ENCODE measurements at regions not wholly inside any gene's neighbourhood (a gene's known extent, or its start where the extent isn't known, plus 50 kb on each side); places are given as distances from the start of the nearest gene placed in this dataset.
"Not testable (repeated sequence)": the region's sequence is repeated elsewhere in the genome, so short reads cannot be mapped to it uniquely, and the experiment has no call there.

DNA sequence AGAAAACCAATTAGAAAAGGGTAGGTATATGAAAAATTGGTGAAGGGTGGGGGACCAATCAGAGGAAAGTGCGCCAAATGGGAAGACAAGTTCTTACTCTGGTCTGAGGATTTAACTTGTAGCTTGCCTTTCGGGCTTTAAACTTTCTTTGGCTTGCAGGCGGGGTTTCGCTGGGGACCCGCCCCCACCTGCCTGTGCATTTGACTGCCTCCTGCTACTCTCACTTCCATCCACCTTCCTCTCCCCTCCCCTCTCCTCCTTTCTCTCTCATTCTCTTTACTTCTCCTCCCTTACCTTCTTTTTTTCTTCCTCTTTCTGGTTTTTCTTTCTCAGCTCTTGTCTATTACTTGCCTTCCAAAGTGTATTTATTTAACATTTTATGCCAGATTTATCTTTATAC is 278.8 kb downstream of the DNAJB9 start:
- H3K36me3 Mint-ChIP-seq, result no peaks in the 10 kb centered on the region
- peaks cover 0 to 4% (median 0%) of the 10 kb centered on the region in 7 donors for H3K9me3 Mint-ChIP-seq
- peak overlapping the region in 1 of 6 donors; percentile 10 for H3K27ac Mint-ChIP-seq
- ATAC-seq (ENCODE audit: low read depth in 2 of 2), result no peak
- no peak for DNase-seq
- H3K27me3 Mint-ChIP-seq, result peaks cover 0 to 5% (median 0%) of the 10 kb centered on the region in 3 donors
- no peak overlapping the region for H3K4me3 Mint-ChIP-seq
- H3K4me1 Mint-ChIP-seq, result no peaks in the 10 kb centered on the region

DNA sequence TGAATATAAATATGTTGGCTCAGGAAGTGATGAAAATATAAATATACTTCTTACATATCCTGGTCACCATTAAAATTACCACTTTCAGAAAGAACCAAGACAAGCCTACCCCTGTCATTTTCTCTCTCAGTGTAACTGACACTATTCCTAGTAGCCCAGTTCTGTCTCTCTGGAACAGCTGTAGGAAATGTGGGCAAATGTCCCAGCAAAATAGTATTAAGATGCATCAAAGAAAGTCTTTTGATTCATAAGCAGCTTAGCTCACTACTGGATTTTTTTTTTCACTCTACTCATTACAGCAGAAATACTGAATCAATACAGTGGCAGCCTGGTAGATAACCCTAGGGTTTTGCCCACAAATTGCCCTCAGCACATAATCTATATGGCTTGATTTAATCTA is 290.9 kb downstream of the DNAJB9 start:
- no peaks in the 10 kb centered on the region for H3K36me3 Mint-ChIP-seq

DNA sequence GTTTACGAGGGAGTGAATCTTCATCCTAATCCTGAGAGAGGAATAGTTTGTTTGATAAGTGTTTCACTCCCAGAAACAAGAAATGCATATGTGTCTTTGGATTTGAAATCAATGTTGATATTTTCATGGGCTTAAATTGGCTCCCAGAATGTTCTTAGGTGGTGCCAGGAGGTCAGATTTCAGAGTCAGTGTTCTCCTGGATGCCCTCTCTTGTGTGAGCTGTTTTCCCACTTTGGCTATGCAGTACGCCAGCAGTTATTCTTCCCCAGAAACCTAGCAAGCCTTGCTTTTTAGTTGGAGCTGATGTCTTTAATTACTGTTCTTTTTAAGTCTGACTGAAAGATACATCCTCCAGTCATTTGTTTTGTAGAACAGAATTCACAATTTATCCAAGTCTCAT is 291.4 kb downstream of the DNAJB9 start:
- Mint-ChIP-seq H3K27ac (no peak overlapping the region), H3K27me3 (no peaks in the 10 kb centered on the region), H3K9me3 (peaks cover 0 to 14% (median 6%) of the 10 kb centered on the region in 7 donors), H3K4me3 (no peak overlapping the region), H3K4me1 (no peaks in the 10 kb centered on the region), H3K36me3 (no peaks in the 10 kb centered on the region)
- DNase-seq (no peak), ATAC-seq (ENCODE audit: low read depth in 2 of 2) (no peak)

More for the DNA sequence above, 290.9 kb downstream of the DNAJB9 start:
- H3K4me3 Mint-ChIP-seq, result no peak overlapping the region
- ATAC-seq (ENCODE audit: low read depth in 2 of 2) (no peak), DNase-seq (no peak)
- no peaks in the 10 kb centered on the region for H3K4me1 Mint-ChIP-seq
- H3K27ac Mint-ChIP-seq, result no peak overlapping the region
- H3K9me3 Mint-ChIP-seq, result peaks cover 0 to 14% (median 6%) of the 10 kb centered on the region in 7 donors
- no peaks in the 10 kb centered on the region for H3K27me3 Mint-ChIP-seq

DNA sequence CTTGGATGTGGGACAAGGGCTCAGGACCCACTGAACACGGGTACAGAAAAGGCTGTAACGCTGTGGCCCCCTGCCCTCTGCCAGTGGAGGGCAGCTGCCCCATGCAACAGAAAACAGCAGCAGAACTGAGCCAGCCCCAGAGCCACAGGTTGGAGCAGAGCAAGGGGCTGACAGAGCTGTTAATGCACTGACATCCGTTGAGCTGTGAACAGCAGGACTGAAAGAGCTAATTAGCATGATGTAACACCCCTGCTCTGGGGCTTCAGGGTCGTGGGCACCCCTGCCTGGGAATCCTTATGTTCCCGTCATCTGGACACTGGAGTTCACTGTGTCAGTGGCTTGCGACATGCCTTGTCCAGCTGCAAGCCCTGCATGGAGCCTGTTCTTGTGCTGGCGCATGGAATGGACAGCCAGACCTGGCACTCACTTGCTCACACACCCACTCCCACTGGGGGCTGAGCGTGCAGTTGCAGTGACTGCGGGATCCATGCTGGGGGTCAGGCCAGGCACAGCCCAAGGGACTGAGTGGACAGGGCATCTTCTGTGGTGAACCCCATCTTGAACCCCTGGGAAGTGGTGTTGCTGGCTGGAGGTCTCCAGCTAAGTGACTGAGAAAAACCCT is 293.7 kb downstream of the DNAJB9 start:
- DNase-seq (no peak), ATAC-seq (ENCODE audit: low read depth in 2 of 2) (no peak)
- H3K4me3 Mint-ChIP-seq, result no peak overlapping the region
- H3K27ac Mint-ChIP-seq, result no peak overlapping the region
- H3K9me3 Mint-ChIP-seq, result peaks cover 0 to 10% (median 4%) of the 10 kb centered on the region in 7 donors
- no peaks in the 10 kb centered on the region for H3K4me1 Mint-ChIP-seq
- no peaks in the 10 kb centered on the region for H3K27me3 Mint-ChIP-seq
- H3K36me3 Mint-ChIP-seq, result no peaks in the 10 kb centered on the region

DNA sequence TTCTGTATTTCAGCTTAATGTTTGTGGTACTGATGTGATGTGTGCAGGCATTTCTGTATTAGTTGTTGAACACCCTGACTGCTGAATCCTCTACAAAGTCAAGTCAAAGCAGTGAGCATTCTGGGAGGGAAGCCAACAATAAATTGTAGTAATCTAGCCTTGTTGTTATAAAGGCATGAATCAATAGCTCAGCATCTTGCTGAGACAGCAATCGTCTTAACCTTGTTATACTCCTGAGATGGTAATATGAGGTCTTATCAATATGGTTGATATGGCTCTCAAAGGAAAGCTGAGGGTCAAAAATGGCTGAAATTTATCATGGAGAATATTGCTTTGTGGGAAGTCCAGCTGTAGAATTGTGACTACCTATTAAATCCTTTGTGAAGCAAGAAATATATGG is 299.4 kb downstream of the DNAJB9 start:
- DNase-seq (no peak), ATAC-seq (ENCODE audit: low read depth in 2 of 2) (no peak)
- no peaks in the 10 kb centered on the region for H3K27me3 Mint-ChIP-seq
- no peaks in the 10 kb centered on the region for H3K36me3 Mint-ChIP-seq
- H3K27ac Mint-ChIP-seq, result no peak overlapping the region
- H3K9me3 Mint-ChIP-seq, result peaks cover 2 to 15% (median 7%) of the 10 kb centered on the region in 7 donors
- no peaks in the 10 kb centered on the region for H3K4me1 Mint-ChIP-seq
- no peak overlapping the region for H3K4me3 Mint-ChIP-seq

DNA sequence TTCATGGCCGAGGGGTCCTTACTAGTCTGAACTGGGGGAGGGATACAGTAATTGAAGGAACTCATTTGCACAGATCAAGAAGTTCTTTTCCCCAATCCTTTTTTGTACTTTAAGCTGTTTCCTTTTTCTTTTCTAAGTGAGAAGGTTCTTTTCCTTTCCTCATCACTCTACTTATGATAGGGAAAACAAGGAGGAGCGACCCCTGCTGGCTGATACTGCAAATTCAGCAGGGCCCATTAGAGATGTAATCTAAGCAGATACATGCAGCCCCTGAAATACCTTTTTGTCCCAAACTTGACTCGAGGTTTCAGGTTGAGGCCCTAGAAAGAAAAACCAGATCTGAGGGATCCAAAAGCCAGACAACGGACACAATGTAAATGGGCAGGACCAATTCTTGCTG is 305.5 kb downstream of the DNAJB9 start:
- no peak overlapping the region for H3K4me3 Mint-ChIP-seq
- H3K27me3 Mint-ChIP-seq, result no peaks in the 10 kb centered on the region
- DNase-seq (no peak), ATAC-seq (ENCODE audit: low read depth in 2 of 2) (no peak)
- H3K36me3 Mint-ChIP-seq, result no peaks in the 10 kb centered on the region
- H3K4me1 Mint-ChIP-seq, result no peaks in the 10 kb centered on the region
- H3K9me3 Mint-ChIP-seq, result peaks cover 0 to 32% (median 12%) of the 10 kb centered on the region in 7 donors
- H3K27ac Mint-ChIP-seq, result no peak overlapping the region

DNA sequence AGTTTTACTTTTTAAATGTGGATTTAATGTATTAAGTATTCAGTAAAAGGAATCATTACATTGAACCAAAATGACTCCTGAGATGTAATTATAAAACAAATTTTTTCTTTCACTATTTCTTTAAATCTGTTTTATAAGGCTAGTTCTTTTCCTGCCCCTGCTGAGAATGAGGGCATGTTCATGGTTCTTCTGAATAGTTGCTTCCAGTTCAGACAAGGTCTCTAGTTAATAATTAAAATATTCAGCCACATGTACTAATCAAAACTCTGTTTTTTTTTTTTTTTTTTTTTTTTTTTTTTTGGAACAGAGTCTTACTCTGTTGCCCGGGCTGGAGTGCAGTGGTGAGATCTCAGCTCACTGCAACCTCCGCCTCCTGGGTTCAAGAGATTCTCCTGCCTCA is 321.2 kb downstream of the DNAJB9 start:
- DNase-seq, result no peak
- H3K9me3 Mint-ChIP-seq, result peaks cover 0 to 10% (median 5%) of the 10 kb centered on the region in 7 donors
- H3K27me3 Mint-ChIP-seq, result no peaks in the 10 kb centered on the region
- H3K4me3 Mint-ChIP-seq, result no peak overlapping the region
- H3K4me1 Mint-ChIP-seq, result no peaks in the 10 kb centered on the region
- H3K27ac Mint-ChIP-seq, result no peak overlapping the region
- no peaks in the 10 kb centered on the region for H3K36me3 Mint-ChIP-seq
- ATAC-seq (ENCODE audit: low read depth in 2 of 2), result no peak

DNA sequence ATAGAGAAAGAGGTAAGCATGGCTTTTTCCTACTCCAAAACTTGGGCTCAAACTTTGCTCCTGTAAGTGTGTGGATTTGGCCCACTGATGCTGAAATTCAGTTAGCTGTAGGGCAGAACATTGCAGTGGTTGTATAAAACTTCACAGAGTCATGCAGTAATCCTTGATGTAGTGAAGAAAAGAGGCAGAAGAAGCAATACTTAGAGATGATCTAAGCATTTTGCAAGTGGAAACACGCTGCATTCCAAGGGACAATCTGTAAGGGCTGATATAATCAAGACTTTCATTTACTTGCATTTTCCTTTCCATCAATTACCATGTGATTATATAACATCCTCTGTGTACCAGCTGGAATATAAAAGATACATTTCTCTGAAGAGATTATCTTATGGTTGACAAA is 338.8 kb downstream of the DNAJB9 start:
- no peak for ATAC-seq (ENCODE audit: low read depth in 2 of 2)
- no peak for DNase-seq
- H3K4me3 Mint-ChIP-seq, result no peak overlapping the region
- H3K27me3 Mint-ChIP-seq, result no peaks in the 10 kb centered on the region
- no peak overlapping the region for H3K27ac Mint-ChIP-seq
- H3K9me3 Mint-ChIP-seq, result peaks cover 0 to 2% (median 0%) of the 10 kb centered on the region in 7 donors
- no peaks in the 10 kb centered on the region for H3K4me1 Mint-ChIP-seq
- no peaks in the 10 kb centered on the region for H3K36me3 Mint-ChIP-seq

DNA sequence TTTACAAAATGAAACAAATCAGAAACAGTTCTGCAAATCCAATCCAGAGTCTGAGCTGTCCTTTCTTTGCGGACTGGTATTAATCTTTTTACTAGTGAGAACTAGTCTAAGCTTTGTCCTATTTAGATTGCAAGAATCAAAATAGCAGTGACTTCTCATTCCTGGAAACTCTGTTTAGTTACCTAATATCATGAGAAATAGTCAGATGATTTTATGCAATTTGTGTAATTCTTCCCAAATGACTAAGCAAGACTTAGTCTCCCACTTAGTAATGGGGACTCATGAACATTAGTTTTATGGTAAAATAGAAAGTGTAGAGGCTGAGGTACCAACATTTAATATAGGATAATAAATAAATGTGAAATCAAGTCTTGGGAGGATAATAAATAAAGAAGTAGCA is 341.3 kb downstream of the DNAJB9 start:
- Mint-ChIP-seq H3K27ac (no peak overlapping the region), H3K9me3 (peaks cover 3 to 15% (median 9%) of the 10 kb centered on the region in 7 donors), H3K36me3 (no peaks in the 10 kb centered on the region), H3K4me3 (no peak overlapping the region), H3K27me3 (no peaks in the 10 kb centered on the region), H3K4me1 (no peaks in the 10 kb centered on the region)
- DNase-seq (no peak), ATAC-seq (ENCODE audit: low read depth in 2 of 2) (no peak)

DNA sequence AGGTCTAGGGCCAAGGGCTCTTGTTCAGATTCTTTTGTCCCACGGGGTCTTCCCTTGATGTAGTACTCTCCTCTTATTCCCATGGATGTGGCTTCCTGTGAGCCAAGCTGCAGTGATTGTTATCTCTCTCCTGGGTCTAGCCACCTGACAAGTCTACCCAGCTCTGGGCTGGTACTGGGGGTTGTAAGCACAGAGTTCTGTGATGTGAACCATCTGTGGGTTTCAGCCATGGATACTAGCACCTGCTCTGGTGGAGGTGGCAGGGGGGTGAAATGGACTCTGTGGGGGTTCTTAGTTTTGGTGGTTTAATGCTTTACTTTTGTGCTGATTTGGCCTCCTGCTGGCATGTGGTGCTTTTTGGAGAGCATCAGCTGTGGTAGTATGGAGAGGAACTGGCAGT is 350.8 kb downstream of the DNAJB9 start:
- H3K27me3 Mint-ChIP-seq, result no peaks in the 10 kb centered on the region
- no peak for DNase-seq
- H3K9me3 Mint-ChIP-seq, result peaks cover 8 to 63% (median 27%) of the 10 kb centered on the region in 7 donors
- no peaks in the 10 kb centered on the region for H3K36me3 Mint-ChIP-seq
- no peaks in the 10 kb centered on the region for H3K4me1 Mint-ChIP-seq
- ATAC-seq (ENCODE audit: low read depth in 2 of 2), result no peak
- no peak overlapping the region for H3K27ac Mint-ChIP-seq
- no peak overlapping the region for H3K4me3 Mint-ChIP-seq

DNA sequence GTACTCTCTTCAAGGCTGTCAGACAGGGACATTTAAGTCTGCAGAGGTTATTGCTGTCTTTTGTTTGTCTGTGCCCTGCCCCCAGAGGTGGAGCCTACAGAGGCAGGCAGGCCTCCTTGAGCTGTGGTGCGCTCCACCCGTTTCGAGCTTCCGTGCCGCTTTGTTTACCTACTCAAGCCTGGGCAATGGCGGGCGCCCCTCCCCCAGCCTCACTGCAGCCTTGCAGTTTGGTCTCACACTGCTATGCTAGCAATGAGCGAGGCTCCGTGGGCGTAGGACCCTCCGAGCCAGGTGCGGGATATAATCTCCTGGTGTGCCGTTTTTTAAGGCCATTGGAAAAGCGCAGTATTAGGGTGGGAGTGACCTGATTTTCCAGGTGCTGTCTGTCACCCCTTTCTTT is 373.4 kb downstream of the DNAJB9 start:
- DNase-seq, result not testable (repeated sequence)

DNA sequence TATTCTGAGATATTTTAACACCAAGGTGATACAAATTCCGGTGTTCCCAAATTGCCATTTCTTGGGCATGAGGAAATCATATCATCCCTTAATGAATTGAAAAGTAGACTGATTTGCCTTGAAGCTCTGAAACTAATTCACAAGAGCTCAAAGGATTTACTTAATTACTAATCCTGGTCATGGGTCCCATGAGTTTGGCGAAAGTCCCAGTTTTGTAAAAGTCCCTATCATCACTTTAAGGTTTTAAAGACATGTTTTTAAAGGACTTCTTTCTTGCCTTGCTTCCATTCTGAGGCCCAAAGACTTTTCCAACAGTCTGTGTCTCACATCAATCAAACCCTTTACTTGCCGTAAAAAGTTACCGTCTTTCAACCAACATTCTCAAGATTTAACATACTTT is 377.9 kb downstream of the DNAJB9 start:
- ATAC-seq (ENCODE audit: low read depth in 2 of 2) (no peak), DNase-seq (no peak)
- Mint-ChIP-seq H3K4me1 (no peaks in the 10 kb centered on the region), H3K9me3 (peaks cover 0 to 10% (median 6%) of the 10 kb centered on the region in 7 donors), H3K27ac (no peak overlapping the region), H3K36me3 (no peaks in the 10 kb centered on the region), H3K27me3 (no peaks in the 10 kb centered on the region), H3K4me3 (no peak overlapping the region)

More for the DNA sequence above, 373.4 kb downstream of the DNAJB9 start:
- not testable (repeated sequence) for H3K4me1 Mint-ChIP-seq; H3K4me3 Mint-ChIP-seq; H3K27ac Mint-ChIP-seq; H3K27me3 Mint-ChIP-seq; ATAC-seq (ENCODE audit: low read depth in 2 of 2); H3K36me3 Mint-ChIP-seq
- peaks cover 6 to 18% (median 9%) of the 10 kb centered on the region in 7 donors for H3K9me3 Mint-ChIP-seq

DNA sequence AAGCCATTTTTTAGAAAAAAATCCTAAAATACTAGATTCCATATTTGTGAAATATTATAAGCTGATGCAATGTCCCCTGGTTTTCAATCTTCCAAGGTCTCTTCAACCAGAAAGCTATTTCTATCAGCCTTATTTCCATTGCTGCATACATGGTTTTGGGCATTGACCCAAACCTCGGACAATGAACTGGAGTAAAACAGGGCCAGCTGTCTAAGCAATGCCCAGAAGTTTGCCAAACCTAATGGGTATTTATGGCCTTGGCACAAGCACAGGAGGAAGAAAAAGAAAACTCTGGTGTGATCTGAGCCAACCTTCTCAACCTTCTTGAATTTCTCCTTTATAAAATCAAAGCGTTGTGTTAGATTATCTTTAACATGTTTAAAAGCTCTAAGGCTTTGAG is 402.3 kb downstream of the DNAJB9 start:
- no peak for DNase-seq
- Mint-ChIP-seq H3K4me1 (no peaks in the 10 kb centered on the region), H3K36me3 (no peaks in the 10 kb centered on the region), H3K27ac (peak overlapping the region in 1 of 6 donors; percentile 41), H3K4me3 (no peak overlapping the region), H3K9me3 (peaks cover 0 to 2% (median 0%) of the 10 kb centered on the region in 7 donors), H3K27me3 (no peaks in the 10 kb centered on the region)
- no peak for ATAC-seq (ENCODE audit: low read depth in 2 of 2)

DNA sequence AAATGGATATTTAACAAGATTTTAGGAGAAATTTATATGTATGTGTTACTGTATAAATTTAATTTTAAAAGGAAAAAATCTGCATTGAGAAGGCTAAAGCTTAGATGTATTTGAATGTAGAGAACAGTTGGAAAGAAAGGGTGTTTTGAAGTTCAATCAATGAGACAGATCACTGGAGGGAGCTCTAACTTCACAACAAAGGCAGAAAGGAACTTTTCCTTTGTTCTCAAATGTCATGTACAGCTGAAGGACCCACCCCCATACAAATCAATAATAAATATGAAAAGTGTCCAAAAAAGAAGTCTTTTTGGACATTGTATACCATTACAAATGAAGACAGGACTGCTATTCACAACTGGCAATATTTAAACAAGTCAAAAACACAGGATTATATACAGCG is 403.4 kb downstream of the DNAJB9 start:
- DNase-seq (no peak), ATAC-seq (ENCODE audit: low read depth in 2 of 2) (no peak)

DNA sequence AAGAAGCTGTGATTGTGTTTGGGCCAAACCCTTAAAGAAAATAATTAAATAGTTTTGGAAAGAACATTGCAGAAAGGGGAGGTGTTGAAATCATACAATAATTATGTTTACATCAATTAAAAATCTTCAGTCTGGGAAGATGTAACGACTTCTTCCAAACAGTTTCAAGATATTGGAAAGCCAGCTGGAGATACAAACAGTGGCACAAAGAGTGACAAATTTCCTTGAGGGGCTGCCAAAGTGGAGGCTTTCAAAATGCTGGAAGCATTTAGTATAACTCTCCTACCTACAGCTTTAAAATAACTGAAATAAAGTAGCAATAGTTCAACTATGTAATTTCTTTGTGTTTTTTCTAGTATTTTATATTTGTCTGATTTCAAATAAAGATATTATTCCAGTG is 405.0 kb downstream of the DNAJB9 start:
- H3K27me3 Mint-ChIP-seq, result no peaks in the 10 kb centered on the region
- H3K36me3 Mint-ChIP-seq, result no peaks in the 10 kb centered on the region
- no peak overlapping the region for H3K4me3 Mint-ChIP-seq
- DNase-seq (no peak), ATAC-seq (ENCODE audit: low read depth in 2 of 2) (no peak)
- no peaks in the 10 kb centered on the region for H3K4me1 Mint-ChIP-seq
- H3K9me3 Mint-ChIP-seq, result peaks cover 4 to 20% (median 7%) of the 10 kb centered on the region in 7 donors
- H3K27ac Mint-ChIP-seq, result no peak overlapping the region

More for the DNA sequence above, 403.4 kb downstream of the DNAJB9 start:
- peaks cover under 1 to 7% (median 4%) of the 10 kb centered on the region in 7 donors for H3K9me3 Mint-ChIP-seq
- no peak overlapping the region for H3K27ac Mint-ChIP-seq
- no peaks in the 10 kb centered on the region for H3K4me1 Mint-ChIP-seq
- no peak overlapping the region for H3K4me3 Mint-ChIP-seq
- H3K27me3 Mint-ChIP-seq, result no peaks in the 10 kb centered on the region
- no peaks in the 10 kb centered on the region for H3K36me3 Mint-ChIP-seq
